ENCODE measurements at regions not wholly inside any gene's neighbourhood (a gene's known extent, or its start where the extent isn't known, plus 50 kb on each side); places are given as distances from the start of the nearest gene placed in this dataset.

DNA sequence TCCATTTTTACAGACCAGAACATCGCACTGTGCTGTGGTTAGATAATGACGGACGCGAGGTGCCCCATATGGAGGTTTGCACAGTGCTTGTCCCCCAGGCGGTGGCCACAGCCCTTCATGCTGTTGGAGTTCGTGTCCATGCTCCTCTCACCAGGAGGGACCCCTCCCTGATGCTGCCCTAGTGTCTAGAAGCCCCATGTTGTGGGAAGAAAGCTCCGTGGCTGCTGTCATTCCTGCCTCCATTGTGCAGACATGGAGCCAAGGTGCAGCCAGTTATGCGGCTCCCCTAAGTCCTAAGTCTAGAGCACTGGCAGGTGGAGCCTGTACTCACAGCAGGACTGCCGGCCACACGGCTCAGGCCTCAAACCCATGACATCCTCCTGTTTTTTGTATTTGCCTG lies 464.9 kb downstream of the EIPR1 start:
- TF ChIP-seq, protein P1, sequence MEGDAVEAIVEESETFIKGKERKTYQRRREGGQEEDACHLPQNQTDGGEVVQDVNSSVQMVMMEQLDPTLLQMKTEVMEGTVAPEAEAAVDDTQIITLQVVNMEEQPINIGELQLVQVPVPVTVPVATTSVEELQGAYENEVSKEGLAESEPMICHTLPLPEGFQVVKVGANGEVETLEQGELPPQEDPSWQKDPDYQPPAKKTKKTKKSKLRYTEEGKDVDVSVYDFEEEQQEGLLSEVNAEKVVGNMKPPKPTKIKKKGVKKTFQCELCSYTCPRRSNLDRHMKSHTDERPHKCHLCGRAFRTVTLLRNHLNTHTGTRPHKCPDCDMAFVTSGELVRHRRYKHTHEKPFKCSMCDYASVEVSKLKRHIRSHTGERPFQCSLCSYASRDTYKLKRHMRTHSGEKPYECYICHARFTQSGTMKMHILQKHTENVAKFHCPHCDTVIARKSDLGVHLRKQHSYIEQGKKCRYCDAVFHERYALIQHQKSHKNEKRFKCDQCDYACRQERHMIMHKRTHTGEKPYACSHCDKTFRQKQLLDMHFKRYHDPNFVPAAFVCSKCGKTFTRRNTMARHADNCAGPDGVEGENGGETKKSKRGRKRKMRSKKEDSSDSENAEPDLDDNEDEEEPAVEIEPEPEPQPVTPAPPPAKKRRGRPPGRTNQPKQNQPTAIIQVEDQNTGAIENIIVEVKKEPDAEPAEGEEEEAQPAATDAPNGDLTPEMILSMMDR (IDR thresholded peaks at IDR 0.05) = no peak
- TF ChIP-seq POLR2A (IDR thresholded peaks at IDR 0.05) (no peak), POLR2AphosphoS5 (IDR thresholded peaks at IDR 0.05) (no peak)
